ENCODE measurements at regions not wholly inside any gene's neighbourhood (a gene's known extent, or its start where the extent isn't known, plus 50 kb on each side); places are given as distances from the start of the nearest gene placed in this dataset.
"Not testable (repeated sequence)": the region's sequence is repeated elsewhere in the genome, so short reads cannot be mapped to it uniquely, and the experiment has no call there.

GRCh38 chr12:58677833-58678232 lies 242.5 kb downstream of the LRIG3 start:
- TF ChIP-seq POLR2A (IDR thresholded peaks at IDR 0.05; ENCODE audit: borderline replicate concordance, extremely low read depth, insufficient read depth, insufficient read length); EZH2phosphoT487 (IDR thresholded peaks at IDR 0.05; ENCODE audit: borderline replicate concordance); EZH2 (IDR thresholded peaks at IDR 0.05); CTCF (IDR thresholded peaks at IDR 0.05 in 2 of 3, conservative IDR thresholded peaks at IDR 0.05 in 1 of 3; ENCODE audit: borderline replicate concordance in 1 of 3, insufficient read depth in 1 of 3, low read depth in 2 of 3, low read length in 2 of 3); RAD21 (IDR thresholded peaks at IDR 0.05; ENCODE audit: low read depth); SRF (IDR thresholded peaks at IDR 0.05; ENCODE audit: low read depth); TCF7L2 (IDR thresholded peaks at IDR 0.05; ENCODE audit: borderline replicate concordance, extremely low read depth, insufficient read depth, insufficient read length); EGR1 (IDR thresholded peaks at IDR 0.05; ENCODE audit: low read depth); REST (IDR thresholded peaks at IDR 0.05; ENCODE audit: low read depth); CBX3 (IDR thresholded peaks at IDR 0.05; ENCODE audit: low read depth); ELF1 (IDR thresholded peaks at IDR 0.05; ENCODE audit: borderline replicate concordance, low read depth); ZNF274 (IDR thresholded peaks at IDR 0.05; ENCODE audit: low read depth, low read length); YY1 (IDR thresholded peaks at IDR 0.05; ENCODE audit: extremely low read depth, insufficient replicate concordance, low read depth, low read length): not testable (repeated sequence)
